PC-3 (cell line): ENCODE measurements at regions not wholly inside any gene's neighbourhood (a gene's known extent, or its start where the extent isn't known, plus 50 kb on each side); places are given as distances from the start of the nearest gene placed in this dataset.

Experiments
- EZH2 ChIP-seq: fragments of 300-600 bp; sonication (generic); IDR thresholded peaks from one replicate; pipeline ENCODE4 v1.6.1; 2017; ENCODE audit warnings: antibody characterized with exemption, mild to moderate bottlenecking, low read length; ENCODE audit not compliant: unreplicated experiment
- EZH2phosphoT487 ChIP-seq: fragments of 300-600 bp; sonication (generic); IDR thresholded peaks from 2 replicates; pipeline ENCODE4 v1.6.1; 2018; ENCODE audit warnings: mild to moderate bottlenecking, antibody characterized with exemption, low read length, borderline replicate concordance
- TF ChIP-seq, protein P1 (sequence below): fragments of 300-600 bp; sonication (generic); conservative IDR thresholded peaks from 2 replicates; pipeline ENCODE4 v1.5.1; 2017; ENCODE audit warnings: antibody characterized with exemption, low read depth, mild to moderate bottlenecking, low read length

GRCh38 chr15:86006546-86006945 lies 73.1 kb upstream of the AGBL1 start:
- TF ChIP-seq, protein P1, sequence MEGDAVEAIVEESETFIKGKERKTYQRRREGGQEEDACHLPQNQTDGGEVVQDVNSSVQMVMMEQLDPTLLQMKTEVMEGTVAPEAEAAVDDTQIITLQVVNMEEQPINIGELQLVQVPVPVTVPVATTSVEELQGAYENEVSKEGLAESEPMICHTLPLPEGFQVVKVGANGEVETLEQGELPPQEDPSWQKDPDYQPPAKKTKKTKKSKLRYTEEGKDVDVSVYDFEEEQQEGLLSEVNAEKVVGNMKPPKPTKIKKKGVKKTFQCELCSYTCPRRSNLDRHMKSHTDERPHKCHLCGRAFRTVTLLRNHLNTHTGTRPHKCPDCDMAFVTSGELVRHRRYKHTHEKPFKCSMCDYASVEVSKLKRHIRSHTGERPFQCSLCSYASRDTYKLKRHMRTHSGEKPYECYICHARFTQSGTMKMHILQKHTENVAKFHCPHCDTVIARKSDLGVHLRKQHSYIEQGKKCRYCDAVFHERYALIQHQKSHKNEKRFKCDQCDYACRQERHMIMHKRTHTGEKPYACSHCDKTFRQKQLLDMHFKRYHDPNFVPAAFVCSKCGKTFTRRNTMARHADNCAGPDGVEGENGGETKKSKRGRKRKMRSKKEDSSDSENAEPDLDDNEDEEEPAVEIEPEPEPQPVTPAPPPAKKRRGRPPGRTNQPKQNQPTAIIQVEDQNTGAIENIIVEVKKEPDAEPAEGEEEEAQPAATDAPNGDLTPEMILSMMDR: no peak
- no peak for TF ChIP-seq EZH2phosphoT487
- no peak for TF ChIP-seq EZH2
